ENCODE measurements at regions not wholly inside any gene's neighbourhood (a gene's known extent, or its start where the extent isn't known, plus 50 kb on each side); places are given as distances from the start of the nearest gene placed in this dataset.

DNA sequence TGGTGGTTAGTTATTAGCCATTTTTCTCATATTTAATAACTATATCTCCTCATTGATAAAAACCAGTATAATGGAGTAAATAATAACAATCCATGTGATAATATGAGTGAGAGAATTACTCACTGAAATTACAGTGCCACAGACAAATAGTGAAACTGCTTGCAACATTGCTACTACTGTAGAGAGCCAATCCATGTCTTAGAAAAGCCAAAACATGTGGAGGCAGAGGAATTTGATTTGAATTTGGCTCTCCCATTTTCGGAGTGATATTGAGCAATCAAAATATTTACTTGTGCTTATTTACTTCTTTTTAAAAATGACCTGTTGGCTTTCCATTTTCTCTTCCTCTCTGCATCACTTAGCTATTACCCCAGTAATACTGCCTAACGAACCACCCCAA, 288.3 kb upstream of the TCF4 start:
- intact Hi-C loops (cut with DNase I; ENCODE audit: low total_unique reads) = no loop called here
- no peaks in the 10 kb centered on the region for H3K27me3 ChIP-seq
- H3K27ac ChIP-seq = no peak overlapping the region
- no peaks in the 10 kb centered on the region for H3K4me1 ChIP-seq
- TF ChIP-seq POLR2A (IDR thresholded peaks at IDR 0.05) = no peak
- no peak overlapping the region for H3K4me3 ChIP-seq
- H3K36me3 ChIP-seq = no peaks in the 10 kb centered on the region
- ATAC-seq (no peak), DNase-seq (no peak)
- no peaks in the 10 kb centered on the region for H3K9me3 ChIP-seq
- in situ Hi-C loops (cut with MboI; ENCODE audit: low sequenced_read_pairs in 4 of 4) = no loop called here

GRCh38 chr18:55875371-55875901, 287.4 kb upstream of the TCF4 start:
- no peak overlapping the region for H3K4me3 ChIP-seq
- in situ Hi-C loops (cut with MboI; ENCODE audit: low sequenced_read_pairs in 4 of 4) (no loop called here), intact Hi-C loops (cut with DNase I; ENCODE audit: low total_unique reads) (no loop called here)
- no peak overlapping the region for H3K27ac ChIP-seq
- no peaks in the 10 kb centered on the region for H3K36me3 ChIP-seq
- ATAC-seq (peak in 1 of 2 donors; percentile 16), DNase-seq (no peak)
- no peaks in the 10 kb centered on the region for H3K27me3 ChIP-seq
- no peaks in the 10 kb centered on the region for H3K4me1 ChIP-seq
- H3K9me3 ChIP-seq = no peaks in the 10 kb centered on the region
- TF ChIP-seq CTCF (IDR thresholded peaks at IDR 0.05 in 4 of 5, conservative IDR thresholded peaks at IDR 0.05 in 1 of 5) = no peak
- TF ChIP-seq POLR2A (IDR thresholded peaks at IDR 0.05) = no peak

GRCh38 chr18:55869556-55870501, 281.8 kb upstream of the TCF4 start:
- peak overlapping the region in 2 of 4 donors; percentile 7 to 49 for H3K27ac ChIP-seq
- DNase-seq = peak; percentile 42 to 46

DNA sequence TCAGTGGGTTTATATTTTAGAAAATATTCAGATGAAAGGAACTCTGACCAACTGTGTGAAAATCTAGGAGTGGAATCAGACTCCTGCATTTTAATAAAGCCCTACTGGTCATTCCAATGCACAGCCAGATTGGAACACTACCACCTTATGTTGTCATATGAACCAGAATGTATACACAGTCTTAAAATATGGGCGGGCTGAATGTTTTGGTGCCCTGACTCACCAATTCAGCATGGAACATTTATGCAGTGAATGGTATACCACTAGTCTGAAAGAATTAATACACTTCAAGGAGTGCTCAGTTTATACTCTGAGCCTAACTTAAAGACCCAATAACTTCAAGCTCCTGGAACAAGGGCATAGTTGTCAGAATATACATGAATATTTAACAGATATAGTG, 280.9 kb upstream of the TCF4 start:
- Histone ChIP-seq H3K36me3 (no peaks in the 10 kb centered on the region), H3K9me3 (no peaks in the 10 kb centered on the region), H3K27me3 (peaks cover 7 to 12% (median 7%) of the 10 kb centered on the region in 3 donors), H3K27ac (peak overlapping the region in 1 of 4 donors; percentile 29), H3K4me3 (no peak overlapping the region), H3K4me1 (peaks cover 3 to 5% of the 10 kb centered on the region in 2 donors)
- ATAC-seq (no peak), DNase-seq (no peak)
- TF ChIP-seq POLR2A (IDR thresholded peaks at IDR 0.05) = no peak
- no peak for TF ChIP-seq CTCF (IDR thresholded peaks at IDR 0.05 in 4 of 5, conservative IDR thresholded peaks at IDR 0.05 in 1 of 5)
- in situ Hi-C loops (cut with MboI; ENCODE audit: low sequenced_read_pairs in 4 of 4) = loop anchor here in 1 of 4 donors (10.0 kb wide), 1 partner anchor 454 kb away; no protein-coding TSS in a partner anchor
- intact Hi-C loops (cut with DNase I; ENCODE audit: low total_unique reads) = loop anchor here (10.0 kb wide), 3 partner anchors 284 to 706 kb away; partner anchors contain the start of gene TCF4

More at GRCh38 chr18:55869556-55870501, 281.8 kb upstream of the TCF4 start:
- peak; percentile 73 to 79 for ATAC-seq
- H3K4me3 ChIP-seq = no peak overlapping the region
- intact Hi-C loops (cut with DNase I; ENCODE audit: low total_unique reads) (loop anchor here (10.0 kb wide), 3 partner anchors 285 to 705 kb away; partner anchors contain the start of gene TCF4), in situ Hi-C loops (cut with MboI; ENCODE audit: low sequenced_read_pairs in 4 of 4) (loop anchor here in 1 of 4 donors (10.0 kb wide), 1 partner anchor 455 kb away; no protein-coding TSS in a partner anchor)
- no peaks in the 10 kb centered on the region for H3K36me3 ChIP-seq
- H3K4me1 ChIP-seq = peaks cover 2 to 3% of the 10 kb centered on the region in 2 donors
- H3K27me3 ChIP-seq = peaks cover 2 to 7% (median 4%) of the 10 kb centered on the region in 3 donors
- TF ChIP-seq POLR2A (IDR thresholded peaks at IDR 0.05) (no peak), CTCF (IDR thresholded peaks at IDR 0.05 in 4 of 5, conservative IDR thresholded peaks at IDR 0.05 in 1 of 5) (no peak)
- H3K9me3 ChIP-seq = no peaks in the 10 kb centered on the region

- intact Hi-C loops (cut with DNase I; ENCODE audit: low total_unique reads) = loop anchor here (10.0 kb wide), 3 partner anchors 282 to 708 kb away; partner anchors contain the start of gene TCF4
- Histone ChIP-seq H3K36me3 (no peaks in the 10 kb centered on the region), H3K4me1 (peaks cover 3 to 10% of the 10 kb centered on the region in 2 donors), H3K4me3 (no peak overlapping the region), H3K27ac (peak overlapping the region; percentile 8 to 49 (median 32)), H3K27me3 (peaks cover 7 to 27% (median 18%) of the 10 kb centered on the region in 3 donors), H3K9me3 (no peaks in the 10 kb centered on the region)
- no peak for TF ChIP-seq POLR2A (IDR thresholded peaks at IDR 0.05)
- TF ChIP-seq CTCF (IDR thresholded peaks at IDR 0.05 in 4 of 5, conservative IDR thresholded peaks at IDR 0.05 in 1 of 5) = no peak
- DNase-seq (no peak), ATAC-seq (no peak)
- in situ Hi-C loops (cut with MboI; ENCODE audit: low sequenced_read_pairs in 4 of 4) = loop anchor here in 1 of 4 donors (10.0 kb wide), 1 partner anchor 452 kb away; no protein-coding TSS in a partner anchor
These were observed 278.9 kb upstream of the TCF4 start for GRCh38 chr18:55866886-55867285.

All from gastrocnemius medialis (tissue), 4 donors.